ENCODE measurements at regions not wholly inside any gene's neighbourhood (a gene's known extent, or its start where the extent isn't known, plus 50 kb on each side); places are given as distances from the start of the nearest gene placed in this dataset.

DNA sequence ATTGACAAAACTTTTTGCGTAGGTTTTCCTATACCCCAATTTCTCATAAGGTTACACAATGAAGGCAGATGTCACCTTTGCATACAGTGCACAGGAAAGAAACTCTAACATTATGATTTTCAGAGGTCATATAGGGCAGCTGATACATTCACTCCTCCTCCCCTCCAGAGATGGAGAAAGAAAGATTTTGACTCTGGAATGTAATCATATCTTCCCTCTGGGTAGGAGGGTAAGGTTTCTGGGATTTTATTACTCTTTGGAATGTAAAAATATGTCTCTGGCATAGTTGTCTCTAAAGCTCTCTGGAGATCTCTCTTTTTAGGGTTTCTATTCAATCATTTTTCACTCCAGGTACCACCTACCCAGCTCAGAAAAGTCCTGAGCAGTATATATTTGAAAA lies 398.3 kb downstream of the GPD2 start:
- no peak for DNase-seq (ENCODE audit: low read depth in 4 of 4, low spot score in 3 of 4)

DNA sequence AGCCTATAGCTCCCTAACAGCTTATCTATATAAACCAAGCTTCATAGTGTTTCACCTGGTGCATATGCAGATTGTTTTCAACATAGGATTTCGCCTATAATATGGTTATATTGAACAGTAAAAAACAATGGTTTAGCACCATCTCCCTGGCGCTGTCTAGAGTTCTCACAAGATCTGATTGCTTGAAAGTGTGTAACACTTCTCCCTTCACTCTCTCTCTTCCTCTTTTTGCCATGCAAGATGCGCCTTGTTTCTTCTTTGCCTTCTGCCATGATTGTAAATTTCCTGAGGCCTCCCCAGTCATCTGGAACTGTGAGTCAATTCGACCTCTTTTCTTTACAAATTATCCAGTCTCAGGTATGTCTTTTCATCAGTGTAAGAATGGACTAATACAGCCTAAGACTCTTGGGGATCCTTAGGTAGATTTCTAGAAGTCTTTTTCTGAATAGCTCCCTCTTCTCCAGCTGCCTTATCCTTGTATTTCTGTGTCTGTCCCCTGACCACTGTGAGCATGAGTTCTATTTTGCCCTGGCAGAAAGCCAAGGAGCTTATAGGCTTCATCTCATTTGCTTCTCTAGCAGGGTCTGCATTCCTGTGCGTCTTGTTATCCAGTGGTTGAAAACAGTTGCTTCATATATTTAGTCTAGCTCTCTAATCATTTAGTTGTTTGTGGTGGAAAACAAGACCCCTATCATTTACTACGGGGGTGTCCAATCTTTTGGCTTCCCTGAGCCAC lies 401.6 kb downstream of the GPD2 start:
- DNase-seq (ENCODE audit: low read depth in 4 of 4, low spot score in 3 of 4), result no peak

DNA sequence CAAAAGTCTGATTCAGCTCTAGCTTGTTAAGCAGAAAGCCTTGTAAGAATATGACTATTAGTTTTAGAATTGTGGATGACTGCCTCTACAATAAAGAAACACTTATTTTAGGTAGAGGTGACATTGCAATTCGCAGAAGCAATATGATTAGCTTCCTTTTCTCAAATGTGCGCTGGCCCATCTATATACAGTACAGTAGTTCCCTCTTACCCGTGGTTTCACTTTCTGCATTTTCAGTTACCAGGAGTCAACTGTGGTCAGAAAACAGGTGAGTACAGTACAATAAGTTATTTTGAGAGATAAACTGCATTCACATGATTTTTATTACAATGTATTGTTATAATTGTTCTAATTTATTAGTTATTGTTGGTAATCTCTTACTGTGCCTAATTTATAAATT lies 405.1 kb downstream of the GPD2 start:
- no peak for DNase-seq (ENCODE audit: low read depth in 4 of 4, low spot score in 3 of 4)

DNA sequence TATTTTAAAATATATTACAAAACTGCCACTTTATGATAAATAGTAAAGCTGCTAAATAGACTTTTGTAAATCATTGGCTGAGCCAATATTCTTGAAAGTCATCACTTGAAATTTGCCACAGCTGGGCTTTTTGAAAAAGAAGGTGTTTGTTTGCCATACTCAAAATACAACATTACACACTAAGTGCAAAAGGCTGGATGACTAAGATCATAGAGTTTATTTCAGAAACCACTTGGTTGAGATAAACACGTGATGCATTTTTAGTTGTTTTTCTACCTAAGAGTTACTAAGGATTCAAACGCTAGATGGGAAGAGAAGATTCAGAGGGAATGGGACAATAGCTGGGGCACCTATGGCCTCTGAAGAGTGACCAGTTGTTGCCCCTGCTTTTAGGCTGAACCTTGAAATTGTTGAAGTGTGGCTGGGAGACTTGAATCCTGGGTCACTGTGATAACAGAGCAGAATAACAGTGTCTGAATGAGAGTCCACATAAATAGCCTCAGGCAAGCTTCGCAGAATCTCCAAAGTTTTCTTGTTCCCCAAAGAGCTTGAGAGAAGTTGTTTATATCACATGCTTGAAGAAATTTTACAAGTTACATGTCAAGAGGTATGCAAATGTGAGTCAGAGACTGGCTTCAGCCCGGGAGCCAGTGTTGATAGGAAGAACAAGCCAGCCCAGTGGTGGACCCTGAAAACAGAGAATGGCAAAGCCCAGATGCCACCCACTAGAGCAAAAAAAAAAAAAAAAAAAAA lies 409.8 kb downstream of the GPD2 start:
- no peak for DNase-seq (ENCODE audit: low read depth in 4 of 4, low spot score in 3 of 4)

DNA sequence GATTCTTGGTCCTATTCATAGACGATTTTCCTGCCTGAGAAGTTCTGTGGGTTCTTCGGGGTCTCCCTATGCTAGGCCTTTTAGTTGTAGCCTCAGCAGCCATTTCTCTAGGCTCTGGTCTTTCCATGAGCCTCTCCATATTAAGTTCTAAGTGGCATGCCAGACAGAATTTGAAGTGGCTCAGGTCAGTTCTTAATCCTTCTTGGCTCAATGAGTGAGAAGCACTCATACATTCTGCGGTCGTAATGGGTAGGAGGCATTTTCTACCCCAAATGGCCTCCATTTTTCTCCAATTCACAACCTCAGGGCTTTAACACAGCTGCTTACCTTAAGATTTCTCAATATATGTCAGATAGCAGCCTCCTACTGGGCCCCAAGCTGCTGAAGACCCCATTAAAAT lies 405.3 kb upstream of the GALNT5 start:
- DNase-seq (ENCODE audit: low read depth in 4 of 4, low spot score in 3 of 4), result no peak

DNA sequence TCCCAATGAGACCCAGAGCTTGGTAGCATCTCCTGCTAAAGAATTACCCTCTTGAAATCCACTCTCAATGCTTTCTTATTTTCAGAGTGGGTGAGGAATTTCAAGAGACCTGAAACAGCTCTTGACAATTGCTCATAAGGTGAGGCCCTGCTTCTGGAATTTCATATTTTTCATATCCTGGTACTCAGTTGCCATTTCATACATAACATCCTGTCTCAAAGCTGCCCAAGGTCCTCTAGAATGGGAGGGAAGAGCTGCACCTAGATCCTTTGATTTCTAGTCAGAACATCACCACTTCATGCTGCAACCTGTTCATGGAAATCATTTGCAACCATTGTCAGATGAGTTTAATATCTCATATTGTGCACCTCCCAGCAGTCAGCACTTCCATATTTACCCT lies 404.8 kb upstream of the GALNT5 start:
- no peak for DNase-seq (ENCODE audit: low read depth in 4 of 4, low spot score in 3 of 4)

DNA sequence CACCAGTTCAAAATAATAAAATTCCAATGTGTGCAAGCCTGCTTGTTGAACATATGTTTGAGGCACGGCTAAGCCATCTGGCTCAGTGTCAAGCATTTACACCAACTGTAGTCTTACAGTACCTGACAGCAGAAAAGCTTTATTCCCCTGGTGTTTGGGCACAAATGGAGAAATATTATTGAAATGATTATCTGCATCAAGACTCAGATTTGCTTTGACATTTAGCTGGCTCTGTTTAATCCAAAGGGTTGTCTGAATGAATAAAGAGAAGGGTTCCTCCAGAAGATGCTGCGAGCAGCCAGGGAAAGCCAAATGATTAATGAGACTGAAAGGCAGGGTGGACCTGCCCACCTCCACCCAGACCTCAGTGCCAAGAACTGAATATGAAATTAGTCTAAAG lies 393.2 kb upstream of the GALNT5 start:
- no peak for DNase-seq (ENCODE audit: low read depth in 4 of 4, low spot score in 3 of 4)

DNA sequence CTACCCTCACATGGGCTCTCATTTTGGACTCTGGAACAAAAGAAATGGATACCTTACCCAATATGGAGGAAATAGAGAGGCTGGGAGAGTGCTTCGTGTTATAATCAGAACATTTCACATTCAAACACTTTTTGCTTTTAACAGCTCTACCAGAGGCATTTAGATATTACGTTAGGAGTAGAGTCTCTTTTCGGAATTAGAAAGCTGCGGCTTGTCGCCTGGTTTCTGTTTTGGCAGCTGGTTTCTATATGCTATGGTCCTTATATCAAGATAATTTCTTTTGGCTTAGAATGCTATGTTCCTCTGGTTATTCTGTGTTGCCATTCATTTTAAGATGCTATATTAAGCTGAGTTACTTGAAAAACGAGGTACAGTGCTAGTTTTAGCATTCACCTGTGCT lies 392.8 kb upstream of the GALNT5 start:
- DNase-seq (ENCODE audit: low read depth in 4 of 4, low spot score in 3 of 4), result no peak

DNA sequence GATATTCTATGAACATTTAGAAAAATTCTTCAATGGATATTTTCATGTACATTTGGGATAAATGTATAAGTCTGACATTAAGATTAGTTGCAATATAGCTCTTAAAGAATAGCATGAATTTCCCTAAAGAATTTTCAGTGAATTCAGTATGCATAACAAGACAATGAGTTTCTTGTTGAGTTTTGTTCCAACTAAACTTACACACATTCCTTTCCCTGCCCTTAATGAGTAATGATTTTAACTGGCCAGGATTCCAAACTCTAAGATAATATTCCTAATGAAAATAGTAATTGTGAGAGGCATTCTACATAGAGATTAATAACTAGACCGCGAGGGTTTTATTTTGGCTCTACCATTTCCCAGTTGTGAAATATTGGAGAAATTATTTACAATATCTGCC lies 390.3 kb upstream of the GALNT5 start:
- DNase-seq (ENCODE audit: low read depth in 4 of 4, low spot score in 3 of 4), result no peak

DNA sequence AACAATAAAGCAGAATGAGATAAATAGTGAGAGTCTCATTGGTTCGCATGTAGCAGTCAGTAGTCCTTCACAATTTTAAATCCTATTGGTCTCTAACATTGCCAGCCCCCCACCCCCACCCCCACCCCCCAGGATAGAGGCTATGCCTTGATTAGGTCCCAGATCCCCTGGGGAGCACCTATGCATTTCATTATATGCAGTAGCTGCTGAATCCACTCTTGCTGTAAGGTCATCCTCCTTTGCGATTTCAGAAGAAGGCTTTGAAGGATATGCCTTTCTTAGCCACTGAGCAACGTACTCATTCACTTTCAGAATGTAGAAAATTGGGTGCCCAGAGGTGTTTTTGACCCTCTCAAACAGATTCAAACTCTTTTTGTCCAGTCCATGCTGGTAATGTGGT lies 382.8 kb upstream of the GALNT5 start:
- no peak for DNase-seq (ENCODE audit: low read depth in 4 of 4, low spot score in 3 of 4)

DNA sequence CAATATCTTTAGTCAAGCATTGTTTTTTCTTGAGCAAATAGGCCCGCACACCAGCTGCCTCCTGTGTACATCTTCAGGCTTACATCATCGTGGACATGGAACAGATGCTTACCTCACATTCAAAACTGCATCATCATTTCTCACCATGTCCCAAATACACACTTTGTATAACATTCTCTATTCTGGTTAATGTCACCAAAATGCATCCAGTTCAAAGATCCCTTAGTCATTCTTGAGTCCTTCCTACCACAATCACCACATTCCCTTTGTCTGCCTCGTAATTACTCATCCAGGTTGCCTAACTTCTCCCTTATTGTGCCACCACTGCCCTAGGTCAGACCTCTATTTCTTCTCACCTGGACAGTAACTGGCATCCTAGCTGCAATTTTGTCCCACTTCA lies 373.7 kb upstream of the GALNT5 start:
- DNase-seq (ENCODE audit: low read depth in 4 of 4, low spot score in 3 of 4), result no peak

DNA sequence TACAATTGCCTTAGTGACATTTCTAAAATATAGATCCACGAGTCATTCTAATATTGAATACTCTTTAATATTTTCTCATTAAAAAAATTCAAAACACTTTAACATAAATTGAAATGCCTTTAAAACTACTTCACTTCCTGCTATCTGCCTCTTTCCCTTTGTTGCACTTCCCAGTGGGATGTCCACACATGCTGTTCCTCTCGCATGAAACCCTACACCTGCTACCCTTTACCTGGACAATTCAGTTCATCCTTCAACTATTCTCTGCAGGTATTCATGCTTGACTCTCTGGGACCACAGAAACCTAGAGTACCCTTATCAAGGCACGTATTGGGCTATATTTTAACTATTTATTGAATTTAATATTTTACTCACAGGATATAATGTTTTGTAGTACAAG lies 373.3 kb upstream of the GALNT5 start:
- DNase-seq (ENCODE audit: low read depth in 4 of 4, low spot score in 3 of 4), result no peak

DNA sequence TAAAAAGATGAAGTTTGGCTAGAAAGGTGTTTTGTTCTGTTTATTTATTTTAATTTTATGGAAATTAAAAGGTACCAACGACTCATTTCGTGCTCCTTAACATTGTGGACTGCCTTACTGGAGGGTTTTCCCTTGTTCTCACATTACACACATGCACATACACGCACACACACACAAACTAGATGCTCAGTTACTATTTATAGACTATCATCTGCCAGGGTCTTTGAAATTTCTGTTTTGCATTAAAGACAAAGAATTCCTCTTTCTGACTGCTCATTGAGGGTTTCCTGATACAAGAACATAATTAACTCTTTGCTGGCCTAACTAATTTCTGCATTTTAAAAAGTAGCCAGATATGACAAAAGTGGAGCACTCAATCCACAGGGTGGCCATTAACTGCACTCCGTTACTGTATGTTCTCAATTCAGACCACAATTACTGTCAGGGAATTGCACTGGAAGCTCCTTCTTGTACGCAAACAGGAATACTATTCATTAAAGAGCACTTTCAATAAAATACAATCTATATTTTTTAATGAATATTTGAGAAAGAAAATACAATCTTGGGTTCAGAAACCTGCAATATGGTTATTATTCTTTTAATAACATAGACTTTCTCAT lies 366.9 kb upstream of the GALNT5 start:
- peak in 1 of 4 donors; percentile 2 for DNase-seq (ENCODE audit: low read depth in 4 of 4, low spot score in 3 of 4)

DNA sequence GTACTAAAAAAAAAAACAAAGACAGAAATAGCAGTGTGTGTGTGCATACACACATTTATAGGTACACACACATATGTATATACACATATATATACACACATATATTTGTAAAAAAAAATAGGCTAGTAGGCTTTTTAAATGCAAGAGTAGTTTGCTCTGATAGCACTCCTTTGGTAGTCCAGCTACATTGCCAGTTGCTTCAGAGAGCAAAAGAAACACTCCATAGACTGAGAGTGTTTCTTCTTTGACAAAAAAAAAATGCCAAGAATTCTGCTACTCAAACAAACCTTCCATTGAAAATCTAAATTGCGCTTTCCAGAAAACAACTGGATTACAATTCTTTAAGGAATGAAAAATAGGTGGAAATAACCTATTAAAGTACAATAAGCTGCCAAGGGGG lies 365.9 kb upstream of the GALNT5 start:
- no peak for DNase-seq (ENCODE audit: low read depth in 4 of 4, low spot score in 3 of 4)

DNA sequence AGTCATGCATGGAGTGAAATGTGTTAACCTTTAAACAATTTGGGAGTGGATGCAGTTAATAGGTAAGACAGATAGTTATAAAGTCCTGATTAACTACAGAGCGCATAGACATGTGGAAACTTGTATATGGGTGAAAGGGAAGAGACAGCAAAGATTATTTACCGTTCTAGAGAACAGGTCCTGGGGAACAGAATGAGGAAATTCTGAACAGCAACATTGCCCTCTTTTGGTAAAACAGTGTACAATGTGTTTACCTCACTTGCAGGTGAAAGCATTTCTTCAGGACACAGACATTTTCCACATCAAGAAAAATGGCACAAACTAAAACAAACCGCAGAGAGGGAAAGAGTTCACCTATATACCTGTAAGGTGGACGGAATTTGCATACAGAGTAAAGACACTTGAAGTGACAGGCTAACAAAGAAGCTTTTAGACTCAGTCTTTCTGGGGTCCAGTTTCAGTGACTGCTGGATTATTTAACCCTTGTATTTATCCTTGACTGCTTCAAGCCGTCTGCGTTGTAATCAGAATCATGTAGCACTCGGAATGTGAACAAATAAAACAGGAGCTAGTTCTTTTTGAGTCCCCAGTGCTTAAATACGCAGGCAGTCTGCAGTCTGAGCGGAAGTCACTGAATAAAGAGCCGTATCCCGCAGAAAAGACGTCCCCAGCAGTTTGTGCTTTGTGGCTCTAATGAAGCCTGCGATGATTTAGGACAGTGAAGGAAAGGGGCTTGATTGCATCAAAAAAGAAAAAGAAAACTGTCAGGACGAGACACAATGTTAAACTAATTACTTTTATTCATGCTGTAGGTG lies 364.8 kb upstream of the GALNT5 start:
- DNase-seq (ENCODE audit: low read depth in 4 of 4, low spot score in 3 of 4), result peak; percentile 30 to 53 (median 32)

DNA sequence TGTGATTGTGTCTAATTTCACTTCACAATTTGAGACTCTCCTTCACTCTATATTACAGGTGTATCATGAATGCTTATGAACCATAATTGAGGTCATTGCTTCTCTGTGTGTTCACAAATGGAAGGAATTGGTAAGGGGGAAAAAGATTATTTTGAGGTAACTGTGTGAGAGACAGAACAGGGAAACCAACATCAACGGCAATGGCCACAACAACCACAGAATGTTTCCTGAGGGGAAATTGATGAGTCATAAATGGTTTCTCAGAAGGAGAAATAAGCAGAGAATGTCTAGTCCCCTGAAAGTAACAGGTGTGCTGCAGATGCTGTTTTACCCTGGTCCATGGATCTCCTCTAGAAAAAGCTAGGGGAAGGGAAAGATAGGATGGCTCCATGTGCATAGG lies 361.2 kb upstream of the GALNT5 start:
- no peak for DNase-seq (ENCODE audit: low read depth in 4 of 4, low spot score in 3 of 4)

DNA sequence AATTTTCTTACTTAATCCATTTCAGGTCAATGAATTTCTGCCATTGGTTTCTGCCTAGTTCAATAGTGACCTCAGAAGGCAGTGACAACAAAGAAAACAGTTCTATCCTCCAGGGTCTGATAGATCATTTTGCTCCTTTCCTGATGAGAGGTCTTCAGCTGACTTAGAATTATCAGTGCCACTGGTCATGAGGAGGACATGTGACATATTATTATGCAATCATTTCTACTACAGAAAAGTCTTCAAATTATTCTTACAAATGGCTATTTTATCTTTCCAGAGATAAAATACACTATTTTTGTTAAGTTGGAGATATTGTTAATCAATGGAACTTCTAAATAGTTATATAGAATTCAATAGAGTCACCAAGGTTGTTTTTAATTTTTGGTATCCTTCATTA lies 360.0 kb upstream of the GALNT5 start:
- no peak for DNase-seq (ENCODE audit: low read depth in 4 of 4, low spot score in 3 of 4)

DNA sequence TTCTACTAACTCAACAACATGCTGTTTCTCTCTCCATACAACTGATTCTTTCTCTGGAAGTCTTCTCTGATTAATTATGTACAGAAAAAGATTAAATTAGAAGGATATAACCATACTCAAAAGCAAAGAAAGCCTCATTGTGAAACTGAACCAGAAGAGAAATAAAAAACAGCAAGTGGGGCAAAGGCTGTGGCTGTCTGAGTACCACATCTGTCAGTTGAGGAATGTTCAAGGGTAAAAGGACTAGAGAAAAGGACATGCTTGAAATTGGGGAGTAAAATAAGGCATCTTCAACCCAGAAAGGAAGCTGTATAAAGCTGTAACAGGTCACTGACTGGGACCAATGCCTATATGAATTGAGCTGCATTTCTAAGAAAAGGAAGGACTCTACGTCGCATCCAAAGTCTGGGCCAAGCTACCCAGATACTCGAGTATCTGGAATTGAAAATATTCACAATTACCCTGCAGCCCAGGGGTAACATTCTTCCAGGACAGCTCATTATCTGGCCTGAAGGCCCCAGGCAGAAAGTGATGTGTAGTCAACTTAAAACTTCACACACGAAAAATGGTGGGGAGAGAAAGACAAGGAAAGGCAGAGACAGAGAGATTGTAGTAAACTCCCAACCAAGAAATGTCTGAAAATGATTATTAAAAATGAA lies 356.0 kb upstream of the GALNT5 start:
- no peak for DNase-seq (ENCODE audit: low read depth in 4 of 4, low spot score in 3 of 4)

DNA sequence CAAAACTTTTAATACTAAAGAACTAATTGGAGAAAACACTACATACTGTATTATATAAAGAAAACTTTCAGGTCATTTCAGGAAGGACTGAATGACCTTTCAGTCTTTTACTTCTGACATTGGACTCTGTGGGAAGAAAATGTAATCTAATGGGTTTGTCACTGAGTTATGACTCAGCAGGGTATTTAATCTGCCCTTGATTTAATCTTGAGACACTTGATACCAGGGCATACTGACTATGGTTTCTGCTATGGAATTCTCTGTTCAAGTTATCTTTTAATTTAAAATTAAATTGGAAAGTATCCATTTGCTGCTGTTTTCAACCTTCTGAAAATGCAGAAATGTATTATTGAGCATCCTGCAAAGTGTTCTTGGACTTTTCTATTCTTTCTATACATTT lies 354.2 kb upstream of the GALNT5 start:
- DNase-seq (ENCODE audit: low read depth in 4 of 4, low spot score in 3 of 4), result no peak

DNA sequence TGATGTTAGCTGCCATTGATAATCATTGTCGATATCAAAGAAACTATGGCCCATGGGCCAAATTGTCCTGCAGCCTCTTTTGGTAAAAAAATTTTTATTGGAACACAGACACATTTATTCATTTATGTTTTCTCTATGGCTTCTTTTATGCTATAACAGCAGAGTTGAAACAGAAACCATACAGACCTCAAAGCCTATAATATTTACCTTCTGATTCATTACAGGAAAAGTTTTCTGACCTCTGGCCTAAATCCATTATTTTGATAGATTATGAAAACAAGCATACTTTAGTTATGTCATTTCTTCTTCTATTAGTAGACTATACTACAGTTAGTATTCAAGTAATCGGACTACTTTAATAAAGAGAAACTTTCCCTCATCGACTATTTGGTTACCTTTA lies 349.7 kb upstream of the GALNT5 start:
- no peak for DNase-seq (ENCODE audit: low read depth in 4 of 4, low spot score in 3 of 4)

DNA sequence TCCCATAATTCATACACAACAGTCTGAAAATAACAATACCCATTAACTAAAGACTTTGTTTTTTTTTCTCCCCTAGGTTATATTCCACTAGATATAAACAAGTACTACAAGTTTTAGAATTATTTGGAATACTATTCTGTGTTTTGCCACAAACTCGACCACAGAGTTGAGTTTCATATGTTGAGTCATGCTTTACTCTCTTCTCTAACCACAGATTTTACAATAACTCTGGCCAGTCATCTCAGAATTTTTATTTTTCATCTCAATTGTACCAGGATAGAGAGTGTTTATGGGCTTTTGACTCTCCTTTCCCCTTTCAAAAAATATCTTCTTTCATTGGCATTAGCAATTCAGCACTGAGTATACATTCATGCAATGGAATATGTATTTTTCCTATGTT lies 348.7 kb upstream of the GALNT5 start:
- no peak for DNase-seq (ENCODE audit: low read depth in 4 of 4, low spot score in 3 of 4)
